HCT116 (cell line): ENCODE measurements at regions not wholly inside any gene's neighbourhood (a gene's known extent, or its start where the extent isn't known, plus 50 kb on each side); places are given as distances from the start of the nearest gene placed in this dataset.

Experiments
- ATAC-seq: fragments of 200-7000 bp; cut with Tn5 transposase; 2 replicates; pipeline ENCODE4 v1.9.1; 2020; ENCODE audit warnings: mild to moderate bottlenecking, moderate library complexity
- BruUV-seq: library from RNA; stranded (reverse); fragments of 400-500 nt; replicated peaks from 2 replicates; lab custom pipeline; 2021; lab: Mats Ljungman, UMichigan
- CTCF ChIA-PET: fragments of 300-600 bp; sonication (Branson Sonifier 250); formaldehyde crosslinking; loops from one replicate; lab custom pipeline; 2021; ENCODE audit warnings: antibody characterized with exemption; lab: Charles Lee
- POLR2A ChIA-PET: fragments of 300-600, 350-600 bp; sonication (Branson Sonifier 250); formaldehyde crosslinking; loops from one replicate; lab custom pipeline; 2021; ENCODE audit warnings: antibody characterized with exemption; lab: Charles Lee
- RAD21 ChIA-PET, 2 experiments: fragments of 300-600 bp; sonication (Branson Sonifier 250); formaldehyde crosslinking; loops; one replicate each; lab custom pipeline; 2023; ENCODE audit warnings: low total read pairs in 2 of 2; ENCODE audit not compliant: uncharacterized antibody in 2 of 2, unreplicated experiment in 2 of 2, low non-redundant PET in 1 of 2; lab: Charles Lee
- DNase-seq: peaks from one replicate; pipeline ENCODE4 v3.0.0-alpha.2; 2010; ENCODE audit warnings: low read depth, low spot score
- H2AFZ ChIP-seq: fragments of 200-600 bp; shearing (Covaris generic), sonication (generic); 2 replicates; pipeline ENCODE4 v1.6.1; 2017; ENCODE audit warnings: low read depth, mixed run types, mixed read lengths, antibody characterized with exemption, low read length; ENCODE audit not compliant: poor library complexity, severe bottlenecking
- H3K27ac ChIP-seq: 2 replicates; pipeline ENCODE4 v1.5.1; 2012; ENCODE audit warnings: low read depth, low read length
- H3K27me3 ChIP-seq: fragments of 200-600 bp; sonication (generic); 2 replicates; pipeline ENCODE4 v1.6.1; 2016; ENCODE audit warnings: mixed run types, low read length, mixed read lengths; ENCODE audit not compliant: insufficient read depth
- H3K36me3 ChIP-seq, 2 experiments: fragments of 200-500 bp in 1 of 2; fragments of 200-600 bp in 1 of 2; sonication (Bioruptor generic) in 1 of 2; sonication (generic) in 1 of 2; 2 replicates each; pipeline versions ENCODE4 v1.5.1 to v1.6.1; 2014 to 2016; ENCODE audit warnings: low read length in 2 of 2, inconsistent platforms in 1 of 2, mixed read lengths in 1 of 2, mixed run types in 1 of 2; ENCODE audit not compliant: insufficient read depth in 2 of 2, control insufficient read depth in 1 of 2
- H3K4me1 ChIP-seq, 2 experiments: fragments of 200-600 bp in 1 of 2; sonication (generic) in 1 of 2; 2 replicates each; pipeline versions ENCODE4 v1.5.1 to v1.6.1; 2012 to 2017; ENCODE audit warnings: low read length in 2 of 2, inconsistent platforms in 1 of 2, mild to moderate bottlenecking in 1 of 2, mixed read lengths in 1 of 2, mixed run types in 1 of 2, moderate library complexity in 1 of 2; ENCODE audit not compliant: insufficient read depth in 2 of 2, control insufficient read depth in 1 of 2
- H3K4me2 ChIP-seq: fragments of 200-600 bp; sonication (generic); 2 replicates; pipeline ENCODE4 v1.6.1; 2017; ENCODE audit warnings: mixed run types, low read length, mixed read lengths
- H3K4me3 ChIP-seq, 2 experiments: fragments of 200-600 bp in 1 of 2; sonication (generic) in 1 of 2; replicated peaks in 1 of 2; 2 replicates each; pipeline ENCODE4 v1.5.1; 2011 to 2016; ENCODE audit warnings: low read length in 2 of 2, control low read depth in 1 of 2, low read depth in 1 of 2, mild to moderate bottlenecking in 1 of 2, mixed read lengths in 1 of 2, mixed run types in 1 of 2
- H3K79me2 ChIP-seq: fragments of 200-600 bp; sonication (generic); 2 replicates; pipeline ENCODE4 v1.6.1; 2017; ENCODE audit warnings: mild to moderate bottlenecking, mixed run types, low read length, moderate library complexity, mixed read lengths; ENCODE audit not compliant: insufficient read depth
- H3K9ac ChIP-seq: fragments of 200-600 bp; sonication (generic); 2 replicates; pipeline ENCODE4 v1.6.1; 2016; ENCODE audit warnings: low read length, mixed read lengths
- H3K9me2 ChIP-seq: fragments of 200-600 bp; sonication (generic), shearing (Covaris generic); 2 replicates; pipeline ENCODE4 v1.6.1; 2017; ENCODE audit warnings: mixed run types, mild to moderate bottlenecking, moderate library complexity; ENCODE audit not compliant: insufficient read depth
- H3K9me3 ChIP-seq, 2 experiments: fragments of 200-500 bp in 1 of 2; fragments of 200-600 bp in 1 of 2; sonication (Bioruptor generic) in 1 of 2; sonication (generic) in 1 of 2; 2 replicates each; pipeline ENCODE4 v1.6.1; 2014 to 2017; ENCODE audit warnings: low read length in 2 of 2, mixed read lengths in 2 of 2, inconsistent platforms in 1 of 2, low read depth in 1 of 2, mild to moderate bottlenecking in 1 of 2, mixed run types in 1 of 2, moderate library complexity in 1 of 2; ENCODE audit not compliant: control insufficient read depth in 1 of 2, insufficient read depth in 1 of 2
- H4K20me1 ChIP-seq: fragments of 200-600 bp; sonication (generic), shearing (Covaris generic); 2 replicates; pipeline ENCODE4 v1.6.1; 2017; ENCODE audit warnings: mixed run types, mild to moderate bottlenecking, moderate library complexity; ENCODE audit not compliant: insufficient read depth
- CEBPB ChIP-seq: IDR thresholded peaks from 2 replicates; pipeline ENCODE4 v1.6.1; 2012; ENCODE audit warnings: low read depth
- REST ChIP-seq: IDR thresholded peaks from 2 replicates; pipeline ENCODE4 v1.6.1; 2012; ENCODE audit warnings: low read depth
- TCF7L2 ChIP-seq: IDR thresholded peaks from 2 replicates; pipeline ENCODE4 v1.7.0; 2011; ENCODE audit warnings: borderline replicate concordance, inconsistent platforms; ENCODE audit not compliant: insufficient read depth, insufficient read length; ENCODE audit errors: extremely low read depth
- intact Hi-C: fragments of 100-400 bp; cut with micrococcal nuclease; formaldehyde crosslinking; loops from 2 replicates; pipeline ENCODE4 v1.10.0; 2022
- TF ChIP-seq, protein P1 (sequence below): IDR thresholded peaks from 2 replicates; pipeline ENCODE4 v1.6.1; 2012

DNA sequence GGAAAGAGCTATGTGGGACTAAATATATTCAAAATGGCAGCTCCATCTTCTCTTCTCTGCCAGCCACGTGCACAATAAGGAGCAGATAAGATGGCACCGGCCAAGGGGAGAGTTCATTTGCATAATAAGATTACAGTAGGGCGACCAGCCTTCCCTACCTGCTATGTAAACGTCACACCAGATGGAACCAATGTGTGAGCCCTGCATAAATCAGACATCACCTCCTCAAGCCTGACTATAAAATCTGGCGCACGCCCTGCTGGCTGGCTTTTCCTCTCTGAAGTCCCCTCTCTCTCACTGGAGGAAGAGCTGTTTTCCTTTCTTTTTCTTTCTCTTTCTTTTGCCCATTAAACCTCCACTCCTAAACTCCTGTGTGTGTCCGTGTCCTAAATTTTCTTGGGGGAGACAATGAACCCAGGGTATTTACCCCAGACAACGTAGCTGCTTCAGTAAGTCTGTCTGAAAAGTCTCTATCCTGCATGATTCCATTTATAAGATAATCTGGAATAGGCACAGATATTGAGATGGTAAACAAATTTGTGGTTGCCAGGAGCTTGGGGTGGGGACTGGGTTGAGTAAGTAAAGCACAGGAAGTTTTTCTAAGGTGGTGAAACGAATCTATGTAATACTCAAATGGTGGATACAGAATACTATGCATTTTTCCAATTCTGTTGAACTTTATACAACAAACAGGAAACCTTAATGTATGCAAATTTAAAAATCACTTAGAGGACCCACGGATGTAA, 670.0 kb upstream of the KIRREL3 start:
- H3K9ac ChIP-seq = no peak overlapping the region
- no peak overlapping the region for H2AFZ ChIP-seq
- H3K4me1 ChIP-seq = no peaks in the 10 kb centered on the region
- ATAC-seq = no peak
- H3K4me3 ChIP-seq = no peak overlapping the region
- no peaks in the 10 kb centered on the region for H3K9me2 ChIP-seq
- no peaks in the 10 kb centered on the region for H3K27me3 ChIP-seq
- TF ChIP-seq TCF7L2 = no peak
- TF ChIP-seq, protein P1, sequence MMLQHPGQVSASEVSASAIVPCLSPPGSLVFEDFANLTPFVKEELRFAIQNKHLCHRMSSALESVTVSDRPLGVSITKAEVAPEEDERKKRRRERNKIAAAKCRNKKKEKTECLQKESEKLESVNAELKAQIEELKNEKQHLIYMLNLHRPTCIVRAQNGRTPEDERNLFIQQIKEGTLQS = no peak
- TF ChIP-seq CEBPB = no peak
- no peak for TF ChIP-seq REST
- no peaks in the 10 kb centered on the region for H3K36me3 ChIP-seq
- ChIA-PET CTCF (no interaction called here), POLR2A (no interaction called here), RAD21 (no interaction called here)
- H3K79me2 ChIP-seq = no peaks in the 10 kb centered on the region
- no TSS peak for BruUV-seq
- H4K20me1 ChIP-seq = no peaks in the 10 kb centered on the region
- H3K9me3 ChIP-seq = peaks cover 0 to 2% of the 10 kb centered on the region in 2 experiments; a peak in 3 of 4 replicates
- H3K4me2 ChIP-seq = no peak overlapping the region
- no peak for DNase-seq
- H3K27ac ChIP-seq = no peak overlapping the region
- intact Hi-C loops = no loop called here
